ENCODE measurements at regions not wholly inside any gene's neighbourhood (a gene's known extent, or its start where the extent isn't known, plus 50 kb on each side); places are given as distances from the start of the nearest gene placed in this dataset.

DNA sequence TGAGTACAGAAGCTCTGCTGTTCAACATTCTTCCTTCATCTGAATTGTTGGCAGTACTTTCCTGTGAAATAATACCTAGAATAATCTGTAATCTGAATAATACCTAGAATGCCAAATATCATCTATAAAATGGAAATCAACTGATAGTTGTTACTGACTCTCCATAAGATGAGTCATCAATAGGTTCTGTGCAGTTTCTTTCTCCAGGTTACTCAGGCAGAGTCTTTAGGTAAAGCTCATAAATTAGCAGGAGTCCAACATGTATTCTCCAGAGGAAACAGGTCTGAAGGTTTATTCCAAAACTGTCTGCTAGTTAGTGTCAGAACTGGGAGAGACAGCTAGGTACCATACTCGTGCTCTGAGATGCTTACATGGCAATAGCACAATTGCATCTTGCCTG lies 282.0 kb upstream of the MAP2 start:
- no peak for TF ChIP-seq CTCF (IDR thresholded peaks at IDR 0.05)
- TF ChIP-seq POLR2A (IDR thresholded peaks at IDR 0.05) = no peak

All from Peyer's patch (tissue), 4 donors.